CD4-positive, alpha-beta T cell treated with Interleukin-12 subunit alpha and Interleukin-12 subunit beta, for 1 hour (primary cell): ENCODE measurements at regions not wholly inside any gene's neighbourhood (a gene's known extent, or its start where the extent isn't known, plus 50 kb on each side); places are given as distances from the start of the nearest gene placed in this dataset.
A peak's percentile ranks its signal among the peaks of the same experiment; 100 is the strongest.
"Not testable (repeated sequence)": the region's sequence is repeated elsewhere in the genome, so short reads cannot be mapped to it uniquely, and the experiment has no call there.

Source experiments
- DNase-seq: peaks from one replicate; pipeline ENCODE4 v3.0.0-alpha.2; 2020

- DNase-seq = not testable (repeated sequence)
Measured at GRCh38 chr21:6096560-6097424, 4424.6 kb upstream of the TPTE start.

GRCh38 chr21:6097736-6098135 is 4423.6 kb upstream of the TPTE start:
- not testable (repeated sequence) for DNase-seq

- DNase-seq = not testable (repeated sequence)
Measured at GRCh38 chr21:6098191-6098935, 4423.0 kb upstream of the TPTE start.

- DNase-seq = not testable (repeated sequence)
Measured at GRCh38 chr21:6101588-6101987, 4419.8 kb upstream of the TPTE start.

- not testable (repeated sequence) for DNase-seq
Measured at GRCh38 chr21:6104546-6104945, 4416.8 kb upstream of the TPTE start.

GRCh38 chr21:6106686-6107567 is 4414.5 kb upstream of the TPTE start:
- not testable (repeated sequence) for DNase-seq

GRCh38 chr21:6108894-6109293 is 4412.5 kb upstream of the TPTE start:
- not testable (repeated sequence) for DNase-seq

- not testable (repeated sequence) for DNase-seq
Measured at GRCh38 chr21:6109774-6110173, 4411.6 kb upstream of the TPTE start.

- DNase-seq = not testable (repeated sequence)
Measured at GRCh38 chr21:6110716-6111343, 4410.6 kb upstream of the TPTE start.

GRCh38 chr21:6111354-6111753 is 4410.0 kb upstream of the TPTE start:
- peak; percentile 20 for DNase-seq

GRCh38 chr21:6118336-6118735 is 4403.0 kb upstream of the TPTE start:
- DNase-seq = not testable (repeated sequence)

- DNase-seq = not testable (repeated sequence)
Measured at GRCh38 chr21:6120863-6121262, 4400.5 kb upstream of the TPTE start.

GRCh38 chr21:6122629-6123028 is 4398.8 kb upstream of the TPTE start:
- not testable (repeated sequence) for DNase-seq

- peak; percentile 9 for DNase-seq
Measured at GRCh38 chr21:6123224-6123623, 4398.2 kb upstream of the TPTE start.

- not testable (repeated sequence) for DNase-seq
Measured at GRCh38 chr21:6125549-6126240, 4395.7 kb upstream of the TPTE start.

- DNase-seq = not testable (repeated sequence)
Measured at GRCh38 chr21:6126976-6127732, 4394.2 kb upstream of the TPTE start.

- DNase-seq = not testable (repeated sequence)
Measured at GRCh38 chr21:6130734-6131133, 4390.6 kb upstream of the TPTE start.

- not testable (repeated sequence) for DNase-seq
Measured at GRCh38 chr21:6133373-6133772, 4388.0 kb upstream of the TPTE start.

- DNase-seq = not testable (repeated sequence)
Measured at GRCh38 chr21:6133852-6134630, 4387.3 kb upstream of the TPTE start.

GRCh38 chr21:6136732-6137131 is 4384.7 kb upstream of the TPTE start:
- DNase-seq = not testable (repeated sequence)
